HK-2 (cell line): ENCODE measurements at regions not wholly inside any gene's neighbourhood (a gene's known extent, or its start where the extent isn't known, plus 50 kb on each side); places are given as distances from the start of the nearest gene placed in this dataset.

Experiments
- DNase-seq: peaks from one replicate; pipeline ENCODE4 v3.0.0-alpha.2; 2018; ENCODE audit not compliant: unreplicated experiment

DNA sequence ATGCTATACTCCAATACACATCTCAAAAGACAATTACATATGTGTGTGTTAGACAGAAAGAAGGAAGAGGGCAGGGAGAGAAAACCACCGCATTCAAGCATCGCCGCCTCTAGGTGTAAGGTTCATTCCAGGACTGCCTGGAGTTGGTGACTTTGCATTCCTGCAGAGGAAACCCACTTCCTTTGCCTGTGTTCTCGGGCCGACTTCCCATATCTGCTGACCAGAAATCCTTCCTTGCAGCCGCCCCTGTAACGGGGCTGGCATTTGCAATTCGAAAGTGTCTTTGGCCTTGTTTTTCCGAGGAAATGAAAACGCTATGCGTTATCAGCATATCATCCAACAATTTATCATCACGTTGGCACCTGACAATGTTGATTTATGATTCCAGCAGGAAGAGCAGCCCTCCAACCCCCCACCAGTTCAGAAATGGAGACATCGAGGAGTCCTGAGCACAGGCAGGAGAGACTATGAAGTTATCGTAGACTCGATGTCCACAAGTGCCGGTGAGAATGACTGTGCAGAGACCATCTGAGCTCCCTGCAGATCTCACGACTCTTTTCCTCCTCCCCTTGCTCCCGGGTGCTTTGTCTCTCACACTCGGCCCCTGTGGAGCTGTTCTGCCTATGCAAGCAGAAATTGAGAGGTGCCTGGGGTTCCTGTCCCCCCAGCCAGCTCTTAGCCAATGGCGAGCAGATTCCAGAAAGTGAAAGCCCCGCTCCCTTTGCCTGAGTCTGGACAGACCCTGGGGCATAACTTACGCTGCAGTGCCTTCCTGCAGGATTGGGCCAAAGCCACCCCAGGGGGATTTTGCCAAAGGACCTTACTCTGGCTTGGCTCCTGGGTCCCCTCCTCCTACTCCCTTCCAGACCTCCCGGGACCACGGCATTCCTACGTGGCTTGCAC, 68.9 kb upstream of the FOXK1 start:
- DNase-seq, result peak; percentile 19

DNA sequence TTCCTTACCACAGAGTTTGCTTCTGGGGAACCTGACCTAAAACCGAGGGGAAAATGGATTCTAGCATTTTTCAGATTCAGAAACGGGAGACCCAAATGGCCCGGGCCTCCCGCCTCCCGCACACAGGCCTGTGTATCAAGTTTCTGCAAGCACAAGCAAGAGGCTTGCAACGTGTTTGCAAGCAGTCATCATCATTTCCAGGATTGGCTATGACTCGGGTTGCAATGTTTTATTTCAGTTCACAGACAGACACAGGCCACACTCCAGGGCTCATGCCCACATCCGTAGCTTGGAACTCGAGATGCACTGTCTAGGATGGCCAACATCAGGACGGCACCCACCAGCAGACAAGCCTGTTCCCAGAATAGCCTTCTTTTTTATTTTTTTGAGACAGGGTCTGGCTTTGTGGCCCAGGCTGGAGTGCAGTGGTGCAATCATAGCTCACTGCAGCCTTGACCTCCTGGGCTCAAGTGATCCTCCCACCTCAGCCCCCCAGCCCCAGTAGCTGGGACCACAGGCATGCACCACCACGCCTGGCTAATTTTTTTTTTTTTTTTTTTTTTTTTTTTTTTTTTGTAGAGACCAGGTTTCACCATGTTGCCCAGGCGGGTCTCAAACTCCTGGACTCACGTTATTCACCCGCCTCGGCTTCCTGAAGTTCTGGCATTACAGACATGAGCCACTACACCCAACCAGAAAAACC, 68.1 kb upstream of the FOXK1 start:
- no peak for DNase-seq

DNA sequence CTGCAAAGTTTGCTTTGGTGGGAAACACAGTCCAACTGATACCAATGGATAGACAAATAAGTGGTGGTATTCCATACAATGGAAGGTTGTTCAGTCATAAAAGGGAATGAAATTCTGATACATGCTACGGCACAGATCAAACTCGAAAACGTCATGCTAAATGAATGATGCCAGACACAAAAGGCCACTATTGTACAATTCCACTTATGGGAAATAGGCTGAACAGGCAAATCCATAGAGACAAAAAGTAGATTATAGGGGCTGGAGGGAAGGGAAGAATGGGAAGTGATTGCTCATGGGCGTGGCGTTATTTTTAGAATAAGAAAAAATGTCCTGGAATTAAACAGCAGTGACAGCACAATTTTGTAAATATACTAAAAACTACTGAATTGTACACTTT, 66.0 kb upstream of the FOXK1 start:
- DNase-seq, result no peak

DNA sequence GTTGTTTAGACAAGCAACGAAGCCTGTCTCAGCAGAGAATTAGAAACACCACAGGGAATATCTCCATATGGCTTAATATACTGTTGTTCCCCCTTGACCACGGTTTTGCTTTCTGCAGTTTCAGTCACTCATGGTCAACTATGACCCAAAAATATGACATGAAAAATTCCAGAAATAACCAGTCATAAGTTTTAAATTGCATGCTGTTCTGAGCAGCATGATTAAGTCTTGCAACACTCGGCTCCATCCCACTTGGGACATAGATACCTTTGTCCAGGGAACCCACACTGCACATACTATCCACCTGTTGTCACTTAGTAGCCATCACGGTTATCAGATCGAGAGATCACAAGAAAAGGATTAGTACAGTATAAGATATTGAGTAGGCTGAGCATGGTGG, 60.7 kb upstream of the FOXK1 start:
- no peak for DNase-seq

DNA sequence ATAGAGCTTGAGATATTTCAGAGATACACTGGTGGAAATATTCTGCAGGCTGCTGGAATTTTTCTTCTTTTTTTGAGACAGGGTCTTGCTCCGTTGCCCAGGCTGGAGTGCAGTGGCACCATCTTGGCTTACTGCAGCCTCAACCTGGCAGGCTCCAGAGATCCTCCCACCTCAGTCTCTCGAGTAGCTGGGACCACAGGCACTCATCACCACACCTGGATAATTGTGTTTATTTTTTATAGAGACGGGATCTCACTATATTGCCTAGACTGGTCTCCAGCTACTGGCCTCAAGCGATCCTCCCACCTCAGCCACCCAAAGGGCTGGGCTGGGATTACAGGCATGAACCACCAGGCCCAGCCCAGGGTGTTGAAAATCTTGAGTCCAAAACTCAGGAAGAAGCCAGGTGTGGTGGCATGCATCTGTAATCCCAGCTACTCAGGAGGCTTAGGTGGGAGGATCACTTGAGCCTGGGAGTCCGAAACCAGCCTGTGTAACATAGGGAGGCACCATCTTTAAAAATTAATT, 55.7 kb upstream of the FOXK1 start:
- no peak for DNase-seq

DNA sequence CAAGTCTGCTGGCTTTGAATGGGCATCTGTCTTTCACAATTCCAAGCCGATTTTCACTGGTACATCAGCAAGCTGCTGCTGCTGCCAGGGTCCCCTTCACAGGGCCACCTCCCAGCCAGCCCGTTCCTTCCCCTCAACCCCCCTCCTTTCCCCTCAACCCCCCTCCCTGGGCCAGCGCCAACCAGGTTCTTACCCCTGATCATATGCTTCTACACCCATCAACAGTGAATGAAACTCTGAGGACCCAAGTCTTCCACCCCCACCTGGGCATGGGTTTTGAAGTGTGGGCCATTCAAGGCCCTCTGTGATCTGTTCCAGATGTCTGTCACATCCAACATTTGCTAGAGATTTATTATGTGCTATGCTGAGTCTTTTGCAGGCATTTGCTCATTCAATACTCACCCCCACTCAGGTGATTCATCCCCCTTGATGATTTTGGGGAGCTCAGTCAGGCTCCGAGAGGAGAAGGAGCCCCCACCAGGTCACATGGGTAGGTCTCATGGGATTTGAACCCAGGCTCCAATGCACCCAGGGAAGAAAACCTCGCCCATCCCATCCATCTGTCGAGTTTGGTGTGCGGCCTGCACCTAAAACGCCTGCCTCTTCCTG, 52.7 kb upstream of the FOXK1 start:
- DNase-seq, result no peak

DNA sequence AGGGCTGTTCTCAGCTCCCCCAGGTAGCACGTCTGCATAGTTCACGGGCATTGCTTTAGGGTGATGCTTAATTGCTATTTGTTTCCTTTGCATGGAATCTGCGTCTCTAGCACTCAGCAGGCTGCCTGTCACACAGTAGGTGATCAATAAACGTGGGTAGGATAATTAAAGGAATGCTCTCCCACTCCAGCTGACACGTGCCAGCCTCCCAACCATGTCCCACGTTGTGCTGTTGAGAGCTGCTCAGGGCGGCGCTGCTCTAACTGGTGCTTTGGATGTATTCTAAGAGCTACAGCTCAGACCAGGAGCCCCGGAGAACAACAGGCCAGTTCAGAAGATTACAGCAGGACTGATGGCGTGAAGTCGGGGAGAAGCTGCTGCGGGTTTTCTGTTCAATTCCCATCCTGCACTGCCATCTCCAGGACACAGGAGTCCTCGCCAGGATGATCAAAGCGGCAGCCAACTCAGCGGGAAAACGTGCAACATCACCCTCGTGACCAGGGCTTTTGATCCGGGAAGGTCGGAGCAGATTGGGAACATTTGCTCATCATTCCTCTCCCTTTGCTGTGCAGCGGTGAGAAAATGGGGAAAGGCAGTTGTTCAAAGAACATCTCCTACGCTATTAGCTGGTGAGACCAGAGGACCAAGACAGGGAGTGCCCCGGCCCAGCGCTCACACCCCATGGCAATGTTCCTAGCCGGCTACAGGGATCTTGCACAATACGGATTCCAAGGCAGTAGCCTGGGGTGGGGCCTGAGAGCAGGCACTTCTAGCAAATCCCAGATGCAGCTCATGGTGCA, 50.5 kb upstream of the FOXK1 start:
- DNase-seq, result peak; percentile 75
